ENCODE measurements at regions not wholly inside any gene's neighbourhood (a gene's known extent, or its start where the extent isn't known, plus 50 kb on each side); places are given as distances from the start of the nearest gene placed in this dataset.

DNA sequence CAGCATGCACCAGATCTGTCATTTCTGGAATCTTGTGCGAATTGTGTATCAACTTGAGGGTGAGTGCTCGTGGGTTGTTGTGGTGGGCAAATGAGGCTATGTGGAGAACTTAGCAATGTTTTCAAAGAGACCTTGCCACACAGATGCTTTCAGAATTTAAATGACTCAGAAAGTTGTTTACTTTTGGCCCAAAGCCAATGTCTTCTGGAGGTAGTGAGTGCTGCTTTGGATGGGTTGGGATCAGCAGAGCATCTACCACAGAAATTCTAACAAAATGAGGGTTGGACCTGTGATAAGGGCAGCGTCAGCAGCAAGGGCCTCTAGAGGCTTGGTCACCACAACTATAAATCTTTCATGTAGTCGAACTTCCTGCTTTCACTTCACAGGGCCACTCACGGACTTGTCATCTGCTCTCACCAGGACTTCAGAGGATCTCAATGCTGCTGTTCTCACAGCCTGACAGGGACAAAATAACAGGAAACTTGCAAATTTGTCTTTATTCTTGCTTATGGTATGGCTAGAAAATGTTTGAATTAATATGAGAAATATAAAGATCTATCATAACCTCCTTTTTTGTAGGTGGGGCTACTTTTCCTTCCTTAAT is 111.4 kb downstream of the DACT1 start:
- intact Hi-C loops (cut with DNase I; ENCODE audit: low total_unique reads) = no loop called here
- in situ Hi-C loops (cut with MboI; ENCODE audit: low sequenced_read_pairs in 4 of 4) = no loop called here
- Histone ChIP-seq H3K4me1 (peaks cover 7 to 20% of the 10 kb centered on the region in 2 donors), H3K9me3 (no peaks in the 10 kb centered on the region), H3K36me3 (no peaks in the 10 kb centered on the region), H3K4me3 (no peak overlapping the region), H3K27ac (no peak overlapping the region), H3K27me3 (no peaks in the 10 kb centered on the region)
- TF ChIP-seq CTCF (IDR thresholded peaks at IDR 0.05 in 4 of 5, conservative IDR thresholded peaks at IDR 0.05 in 1 of 5) (no peak), POLR2A (IDR thresholded peaks at IDR 0.05) (no peak)
- ATAC-seq = peak; percentile 39 to 44
- DNase-seq = no peak

DNA sequence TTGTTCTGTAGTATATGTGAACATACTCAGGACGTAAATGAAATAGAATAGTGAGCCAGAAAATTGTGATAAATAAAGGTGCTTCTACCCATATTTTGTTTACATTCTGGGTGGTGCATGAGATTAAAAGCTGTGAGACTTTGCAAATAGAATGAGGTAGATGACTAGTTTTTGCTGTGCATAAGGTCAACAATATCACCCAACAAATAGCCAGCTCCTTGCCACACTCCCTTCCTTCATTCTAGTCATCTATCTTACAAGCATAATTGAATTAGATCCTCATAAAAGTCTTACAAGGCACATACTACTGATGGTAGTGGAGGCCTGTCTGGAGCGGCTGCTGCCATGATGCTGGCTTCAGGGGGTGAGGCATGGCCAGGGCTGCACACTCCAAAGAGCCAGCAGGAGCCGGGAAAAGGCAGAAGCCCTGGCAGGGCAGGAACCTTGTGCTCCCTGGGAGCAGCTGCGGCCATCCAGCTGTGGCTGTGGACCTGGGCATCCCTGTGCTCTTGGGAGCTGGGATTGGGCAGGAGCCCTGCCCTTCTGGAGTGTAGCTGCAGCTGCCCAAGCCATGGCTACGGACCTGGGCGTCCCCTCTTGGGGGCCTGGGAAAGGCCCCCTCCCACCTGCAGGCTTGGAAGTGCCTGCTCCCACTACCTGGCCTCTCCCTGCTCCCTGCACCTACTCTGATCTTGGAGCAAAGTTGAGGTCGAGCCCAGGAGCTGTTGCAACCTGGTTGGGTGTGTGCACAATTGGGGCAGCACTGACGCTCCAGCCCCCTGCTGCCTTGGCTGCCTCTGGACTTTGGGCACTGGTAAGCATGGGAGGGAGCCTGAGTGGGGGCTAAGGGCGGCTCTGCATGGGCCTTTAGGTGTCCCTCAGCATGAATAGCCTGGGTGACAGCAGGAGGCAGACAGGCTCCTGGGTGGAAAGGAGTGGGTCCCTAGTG is 112.8 kb downstream of the DACT1 start:
- TF ChIP-seq POLR2A (IDR thresholded peaks at IDR 0.05) (no peak), CTCF (IDR thresholded peaks at IDR 0.05 in 4 of 5, conservative IDR thresholded peaks at IDR 0.05 in 1 of 5) (no peak)
- intact Hi-C loops (cut with DNase I; ENCODE audit: low total_unique reads) = no loop called here

GRCh38 chr14:58751788-58752187 is 114.0 kb downstream of the DACT1 start:
- DNase-seq (no peak), ATAC-seq (no peak)
- TF ChIP-seq CTCF (IDR thresholded peaks at IDR 0.05 in 4 of 5, conservative IDR thresholded peaks at IDR 0.05 in 1 of 5) (no peak), POLR2A (IDR thresholded peaks at IDR 0.05) (no peak)
- Histone ChIP-seq H3K9me3 (no peaks in the 10 kb centered on the region), H3K4me3 (no peak overlapping the region), H3K27me3 (no peaks in the 10 kb centered on the region), H3K36me3 (no peaks in the 10 kb centered on the region), H3K27ac (no peak overlapping the region), H3K4me1 (peaks cover 7 to 20% of the 10 kb centered on the region in 2 donors)
- in situ Hi-C loops (cut with MboI; ENCODE audit: low sequenced_read_pairs in 4 of 4) = no loop called here
- intact Hi-C loops (cut with DNase I; ENCODE audit: low total_unique reads) = no loop called here

More for the DNA sequence above, 112.8 kb downstream of the DACT1 start:
- H3K27ac ChIP-seq = no peak overlapping the region
- no peak for ATAC-seq
- no peak for DNase-seq
- in situ Hi-C loops (cut with MboI; ENCODE audit: low sequenced_read_pairs in 4 of 4) = no loop called here
- peaks cover 7 to 20% of the 10 kb centered on the region in 2 donors for H3K4me1 ChIP-seq
- H3K4me3 ChIP-seq = no peak overlapping the region
- no peaks in the 10 kb centered on the region for H3K9me3 ChIP-seq
- no peaks in the 10 kb centered on the region for H3K36me3 ChIP-seq
- no peaks in the 10 kb centered on the region for H3K27me3 ChIP-seq

DNA sequence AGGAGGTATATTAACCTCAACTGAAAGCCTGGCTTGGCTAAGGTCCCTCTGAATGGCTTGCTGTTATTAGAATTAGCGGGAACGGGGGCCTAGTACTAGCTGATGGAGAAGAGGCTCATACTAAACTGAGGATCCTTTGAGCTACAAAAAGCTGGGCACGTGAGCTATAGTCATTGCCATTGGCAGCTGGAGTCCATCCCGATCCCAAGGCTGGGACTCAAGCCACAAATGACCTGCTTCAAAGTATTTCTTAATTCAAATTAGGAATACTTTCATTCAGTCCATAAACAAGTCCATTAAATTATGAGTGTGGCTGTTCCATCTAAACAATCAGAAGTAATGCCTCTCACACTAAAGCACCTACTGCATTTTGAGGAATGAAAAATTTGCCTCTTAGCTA is 114.5 kb downstream of the DACT1 start:
- TF ChIP-seq CTCF (IDR thresholded peaks at IDR 0.05 in 4 of 5, conservative IDR thresholded peaks at IDR 0.05 in 1 of 5) (no peak), POLR2A (IDR thresholded peaks at IDR 0.05) (no peak)
- Histone ChIP-seq H3K27me3 (no peaks in the 10 kb centered on the region), H3K36me3 (no peaks in the 10 kb centered on the region), H3K4me1 (peaks cover 7 to 20% of the 10 kb centered on the region in 2 donors), H3K27ac (no peak overlapping the region), H3K4me3 (no peak overlapping the region), H3K9me3 (no peaks in the 10 kb centered on the region)
- in situ Hi-C loops (cut with MboI; ENCODE audit: low sequenced_read_pairs in 4 of 4) = no loop called here
- intact Hi-C loops (cut with DNase I; ENCODE audit: low total_unique reads) = no loop called here
- ATAC-seq (peak in 1 of 2 donors; percentile 25), DNase-seq (no peak)

Measured in gastrocnemius medialis (tissue), 4 donors.